ENCODE measurements at regions not wholly inside any gene's neighbourhood (a gene's known extent, or its start where the extent isn't known, plus 50 kb on each side); places are given as distances from the start of the nearest gene placed in this dataset.

GRCh38 chr5:8020861-8021514 lies 152.0 kb downstream of the MTRR start:
- TF ChIP-seq, protein P1, sequence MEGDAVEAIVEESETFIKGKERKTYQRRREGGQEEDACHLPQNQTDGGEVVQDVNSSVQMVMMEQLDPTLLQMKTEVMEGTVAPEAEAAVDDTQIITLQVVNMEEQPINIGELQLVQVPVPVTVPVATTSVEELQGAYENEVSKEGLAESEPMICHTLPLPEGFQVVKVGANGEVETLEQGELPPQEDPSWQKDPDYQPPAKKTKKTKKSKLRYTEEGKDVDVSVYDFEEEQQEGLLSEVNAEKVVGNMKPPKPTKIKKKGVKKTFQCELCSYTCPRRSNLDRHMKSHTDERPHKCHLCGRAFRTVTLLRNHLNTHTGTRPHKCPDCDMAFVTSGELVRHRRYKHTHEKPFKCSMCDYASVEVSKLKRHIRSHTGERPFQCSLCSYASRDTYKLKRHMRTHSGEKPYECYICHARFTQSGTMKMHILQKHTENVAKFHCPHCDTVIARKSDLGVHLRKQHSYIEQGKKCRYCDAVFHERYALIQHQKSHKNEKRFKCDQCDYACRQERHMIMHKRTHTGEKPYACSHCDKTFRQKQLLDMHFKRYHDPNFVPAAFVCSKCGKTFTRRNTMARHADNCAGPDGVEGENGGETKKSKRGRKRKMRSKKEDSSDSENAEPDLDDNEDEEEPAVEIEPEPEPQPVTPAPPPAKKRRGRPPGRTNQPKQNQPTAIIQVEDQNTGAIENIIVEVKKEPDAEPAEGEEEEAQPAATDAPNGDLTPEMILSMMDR (IDR thresholded peaks at IDR 0.05; ENCODE audit: poor library complexity), result no peak
- TF ChIP-seq EZH2 (IDR thresholded peaks at IDR 0.05; ENCODE audit: borderline replicate concordance), result no peak
